ENCODE measurements at regions not wholly inside any gene's neighbourhood (a gene's known extent, or its start where the extent isn't known, plus 50 kb on each side); places are given as distances from the start of the nearest gene placed in this dataset.
A peak's percentile ranks its signal among the peaks of the same experiment; 100 is the strongest.
"Not testable (repeated sequence)": the region's sequence is repeated elsewhere in the genome, so short reads cannot be mapped to it uniquely, and the experiment has no call there.

- DNase-seq (ENCODE audit: low read depth, low spot score), result peak; percentile 93
These were observed 181.4 kb downstream of the SMAD6 start for GRCh38 chr15:66883284-66883911.

GRCh38 chr15:66884115-66884622, 181.2 kb upstream of the SMAD3 start:
- DNase-seq (ENCODE audit: low read depth, low spot score), result no peak

GRCh38 chr15:66884661-66885237, 180.7 kb upstream of the SMAD3 start:
- no peak for DNase-seq (ENCODE audit: low read depth, low spot score)

- DNase-seq (ENCODE audit: low read depth, low spot score), result no peak
These were observed 180.0 kb upstream of the SMAD3 start for GRCh38 chr15:66885281-66885915.

GRCh38 chr15:66886241-66886675, 179.1 kb upstream of the SMAD3 start:
- DNase-seq (ENCODE audit: low read depth, low spot score), result no peak

- DNase-seq (ENCODE audit: low read depth, low spot score), result no peak
These were observed 178.6 kb upstream of the SMAD3 start for GRCh38 chr15:66886686-66887273.

- not testable (repeated sequence) for DNase-seq (ENCODE audit: low read depth, low spot score)
These were observed 176.1 kb upstream of the SMAD3 start for GRCh38 chr15:66889298-66889697.

- no peak for DNase-seq (ENCODE audit: low read depth, low spot score)
These were observed 173.6 kb upstream of the SMAD3 start for GRCh38 chr15:66891776-66892175.

- no peak for DNase-seq (ENCODE audit: low read depth, low spot score)
These were observed 172.1 kb upstream of the SMAD3 start for GRCh38 chr15:66893294-66893693.

- DNase-seq (ENCODE audit: low read depth, low spot score), result no peak
These were observed 171.0 kb upstream of the SMAD3 start for GRCh38 chr15:66894363-66894762.

- DNase-seq (ENCODE audit: low read depth, low spot score), result no peak
These were observed 170.2 kb upstream of the SMAD3 start for GRCh38 chr15:66894986-66895780.

GRCh38 chr15:66895794-66896453, 169.5 kb upstream of the SMAD3 start:
- DNase-seq (ENCODE audit: low read depth, low spot score), result no peak

GRCh38 chr15:66896611-66897010, 168.8 kb upstream of the SMAD3 start:
- no peak for DNase-seq (ENCODE audit: low read depth, low spot score)

GRCh38 chr15:66897416-66897815, 168.0 kb upstream of the SMAD3 start:
- no peak for DNase-seq (ENCODE audit: low read depth, low spot score)

GRCh38 chr15:66897971-66898370, 167.4 kb upstream of the SMAD3 start:
- no peak for DNase-seq (ENCODE audit: low read depth, low spot score)

- no peak for DNase-seq (ENCODE audit: low read depth, low spot score)
These were observed 166.6 kb upstream of the SMAD3 start for GRCh38 chr15:66898656-66899386.

- no peak for DNase-seq (ENCODE audit: low read depth, low spot score)
These were observed 165.6 kb upstream of the SMAD3 start for GRCh38 chr15:66899555-66900350.

GRCh38 chr15:66900586-66901310, 164.7 kb upstream of the SMAD3 start:
- DNase-seq (ENCODE audit: low read depth, low spot score), result no peak

Measured in smooth muscle cell of the brain vasculature (primary cell).